HG03045 (cell line): ENCODE measurements at regions not wholly inside any gene's neighbourhood (a gene's known extent, or its start where the extent isn't known, plus 50 kb on each side); places are given as distances from the start of the nearest gene placed in this dataset.

ENCODE experiments used
- ATAC-seq: cut with Tn5 transposase; IDR thresholded peaks from one replicate; pipeline ENCODE4 v1.9.1; 2021; ENCODE audit warnings: mild to moderate bottlenecking, moderate library complexity; ENCODE audit not compliant: unreplicated experiment

DNA sequence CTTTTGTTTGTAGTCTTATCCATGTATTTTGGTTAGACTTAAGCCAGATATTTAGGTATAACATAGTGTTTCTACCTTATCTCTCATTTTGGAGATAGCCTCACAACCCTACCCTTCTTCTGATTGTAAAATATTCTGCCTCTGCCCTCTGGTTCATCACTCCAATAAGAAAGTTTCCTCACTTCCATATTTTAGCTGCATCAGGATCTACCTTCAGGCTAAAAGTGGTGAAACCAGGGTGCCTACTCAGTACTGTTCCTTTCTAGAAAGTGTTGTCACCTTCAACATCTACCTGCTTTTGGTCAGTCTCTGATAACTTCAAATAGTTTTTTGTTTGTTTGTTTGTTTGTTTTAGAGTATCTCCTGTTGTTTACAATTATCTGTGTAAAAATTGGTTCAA, 294.6 kb downstream of the ANXA1 start:
- ATAC-seq: no peak

DNA sequence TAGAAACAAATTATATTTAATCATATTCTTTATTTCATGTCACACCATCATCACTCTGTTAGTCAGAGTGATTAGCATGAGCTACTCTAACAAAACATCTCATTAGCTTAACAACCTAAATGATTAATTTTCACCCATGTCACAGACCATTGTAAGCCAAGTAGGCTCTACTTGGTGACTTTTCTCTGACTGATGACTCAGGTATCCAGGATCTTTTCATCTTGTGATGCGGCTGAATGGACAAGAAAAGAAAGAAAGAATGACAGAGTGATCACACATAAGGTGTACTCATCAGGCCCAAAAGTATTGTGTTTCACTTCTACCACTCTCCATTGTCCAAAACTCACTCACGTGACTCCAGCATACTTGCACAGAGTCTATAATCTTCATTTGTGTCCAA, 299.3 kb downstream of the ANXA1 start:
- no peak for ATAC-seq

DNA sequence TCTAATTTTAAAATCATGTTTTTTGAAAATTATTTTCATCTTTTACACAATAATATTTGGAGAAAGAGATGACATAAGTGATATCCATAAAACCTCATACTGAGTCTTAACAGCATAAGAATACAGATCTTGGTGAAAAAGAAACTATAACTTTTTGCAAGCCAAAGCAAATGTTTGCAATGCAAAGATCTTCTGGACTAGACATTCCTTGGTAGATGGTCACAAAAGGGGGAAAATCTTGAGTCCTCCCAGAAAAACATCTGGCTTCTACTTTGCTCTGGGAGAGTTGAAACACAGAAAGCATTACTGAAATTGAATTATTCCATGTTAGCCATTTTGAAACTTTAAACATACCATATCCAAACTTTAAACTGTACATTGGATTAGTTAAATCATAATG, 308.2 kb downstream of the ANXA1 start:
- no peak for ATAC-seq

DNA sequence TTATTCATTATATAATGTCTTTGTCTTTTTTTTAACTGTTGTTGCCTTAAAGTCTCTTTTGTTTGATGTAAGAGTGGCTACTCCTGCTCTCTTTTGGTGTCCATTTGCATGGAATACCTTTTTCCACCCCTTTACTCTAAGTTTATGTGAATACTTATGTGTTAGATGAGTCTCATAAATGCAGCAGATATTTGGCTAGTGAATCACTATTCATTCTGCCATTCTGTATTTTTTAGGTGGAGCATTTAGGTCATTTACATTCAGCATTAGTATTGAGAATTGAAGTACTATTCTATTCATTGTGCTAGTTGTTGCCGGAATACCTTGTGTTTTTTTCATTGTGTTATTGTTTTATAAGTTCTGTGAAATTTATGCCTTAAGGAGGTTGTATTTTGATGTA, 317.1 kb downstream of the ANXA1 start:
- no peak for ATAC-seq

DNA sequence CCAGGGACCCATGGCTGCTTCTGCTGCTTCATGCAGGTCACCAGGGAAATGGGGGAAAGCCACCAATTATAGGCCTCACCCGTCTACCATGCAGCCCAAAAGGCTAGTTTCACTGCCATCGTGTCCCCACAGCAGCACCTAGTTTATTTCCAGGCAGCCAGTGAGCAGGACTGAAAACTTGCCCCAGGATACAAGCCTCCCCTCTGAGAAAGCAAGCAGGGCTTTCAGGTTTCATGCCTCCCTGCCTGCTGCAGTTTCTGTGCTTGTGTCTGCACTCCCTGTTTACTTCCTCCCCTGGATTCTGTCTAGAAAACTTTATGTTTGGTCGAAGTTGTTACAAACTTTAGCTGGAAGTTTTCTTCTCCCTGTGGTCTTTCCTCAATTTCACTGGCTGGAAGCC, 319.1 kb downstream of the ANXA1 start:
- no peak for ATAC-seq

DNA sequence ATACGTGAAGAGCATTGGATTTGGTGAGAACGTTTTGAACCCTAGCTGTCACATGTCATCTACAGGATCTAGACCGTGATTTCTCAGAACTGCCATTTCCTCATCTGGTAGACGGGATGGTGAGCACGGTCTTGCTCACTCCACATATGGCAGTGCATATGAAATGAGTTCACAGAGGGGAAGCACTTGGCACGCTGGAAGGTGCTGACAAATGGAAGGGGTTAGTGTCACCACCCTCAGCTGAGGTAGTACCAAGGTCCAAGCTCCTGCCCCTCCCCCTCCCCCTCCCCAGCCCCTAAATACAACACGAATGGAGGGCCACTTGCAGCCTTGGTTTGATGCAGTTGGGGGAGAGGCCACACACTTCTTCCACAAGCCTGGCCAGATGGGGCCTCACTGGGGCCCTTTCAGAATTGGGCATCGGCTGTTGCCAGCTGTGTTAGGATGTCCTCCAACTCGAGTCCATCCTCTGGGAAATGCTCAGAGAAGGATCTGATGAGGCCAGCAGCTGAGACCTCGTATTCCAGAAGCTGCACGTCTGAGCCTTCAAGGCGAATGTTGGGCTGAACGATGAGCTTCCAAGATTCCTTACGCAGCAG, 322.4 kb downstream of the ANXA1 start:
- no peak for ATAC-seq

DNA sequence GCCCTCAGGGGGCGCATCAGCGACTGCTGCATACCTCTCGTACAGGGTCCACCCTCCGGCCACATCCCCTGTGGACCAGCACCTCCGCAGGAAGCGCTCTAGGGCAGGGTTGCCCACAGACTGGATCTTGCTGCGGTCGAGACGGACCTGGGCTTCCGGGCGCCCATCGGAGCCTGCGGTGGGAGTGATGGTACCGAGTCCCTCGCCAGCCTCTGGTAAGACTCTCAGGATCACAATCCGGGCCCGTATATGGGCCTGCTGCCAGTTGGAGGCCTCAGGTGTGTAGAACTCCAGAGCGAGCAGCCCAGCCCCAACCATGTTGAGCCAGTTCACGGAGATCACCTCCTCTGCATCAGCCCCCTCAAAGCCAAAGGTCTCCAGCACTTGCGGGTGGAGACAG, 323.0 kb downstream of the ANXA1 start:
- no peak for ATAC-seq

DNA sequence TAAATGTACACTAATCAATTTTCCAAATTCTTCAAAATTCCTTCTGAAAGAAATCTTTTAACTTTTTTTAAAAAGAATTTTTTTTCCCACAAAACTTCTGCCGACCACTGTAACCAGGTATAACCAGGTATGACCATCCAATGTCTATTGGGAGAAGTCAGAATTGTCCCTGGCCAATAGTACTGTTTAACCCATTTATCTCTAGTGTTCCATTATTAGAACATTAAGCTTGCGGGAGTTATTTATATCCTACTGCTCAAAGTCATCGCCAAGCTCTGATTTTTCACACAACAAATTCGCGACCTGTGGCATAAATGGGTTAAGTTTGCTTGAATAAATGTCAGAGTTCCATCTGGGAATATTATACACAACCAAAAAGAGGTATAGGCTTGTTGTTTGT, 343.2 kb downstream of the ANXA1 start:
- ATAC-seq: no peak

DNA sequence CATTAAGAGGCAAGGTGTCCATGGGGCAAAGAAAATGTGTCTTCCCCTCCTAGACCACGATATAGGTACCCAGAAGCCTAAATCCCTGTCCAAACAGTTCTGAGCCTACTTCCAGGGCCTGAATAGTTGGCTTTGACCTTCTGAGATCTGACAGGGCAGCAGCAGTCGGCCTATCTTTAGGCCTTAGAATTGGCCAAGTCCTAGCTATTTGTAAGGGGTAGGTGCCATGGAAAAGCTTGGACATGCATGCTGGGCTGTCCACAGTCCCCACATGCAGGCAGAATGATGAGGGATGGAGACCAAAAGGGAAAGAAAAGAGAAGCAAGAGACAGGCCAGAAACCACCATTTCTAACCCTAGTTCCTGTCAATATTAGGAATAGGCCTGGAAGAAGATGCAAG, 346.1 kb downstream of the ANXA1 start:
- no peak for ATAC-seq

DNA sequence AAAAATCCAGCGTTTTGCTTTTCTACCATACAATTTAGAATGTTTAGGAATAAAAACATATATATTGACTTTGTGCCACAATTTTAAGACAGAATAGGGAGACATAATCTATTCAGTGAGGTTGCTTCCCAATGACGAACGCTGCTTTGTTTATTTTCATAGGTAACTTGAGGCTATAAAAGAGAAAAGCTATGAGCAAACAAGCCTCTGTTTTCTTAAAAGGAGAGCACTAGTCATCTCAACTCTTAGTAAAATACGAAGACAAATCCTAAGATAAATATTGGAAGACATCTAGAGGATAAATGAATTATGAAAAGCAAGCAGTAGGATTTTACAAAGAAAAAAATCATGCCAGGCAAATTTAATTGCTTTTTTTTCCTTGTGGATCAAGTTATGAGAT, 363.6 kb downstream of the ANXA1 start:
- no peak for ATAC-seq

DNA sequence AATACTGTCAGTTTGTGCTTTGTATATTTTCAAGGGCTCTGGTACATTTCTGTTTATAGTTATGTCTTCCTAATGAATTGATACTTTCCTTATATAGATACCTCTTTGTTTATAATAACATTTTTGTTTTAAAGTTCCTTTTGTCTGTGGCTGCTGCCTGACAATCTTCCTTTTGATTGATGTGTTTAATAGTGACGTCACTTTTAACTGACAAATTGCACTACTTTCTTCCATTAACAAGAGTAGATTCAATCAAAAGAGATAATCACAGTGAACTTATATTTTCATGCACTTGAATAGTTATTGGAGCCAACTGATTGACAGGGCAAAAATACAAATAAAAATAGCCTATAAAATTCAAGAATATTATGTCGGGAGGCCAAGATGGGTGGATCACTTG, 371.7 kb downstream of the ANXA1 start:
- no peak for ATAC-seq

DNA sequence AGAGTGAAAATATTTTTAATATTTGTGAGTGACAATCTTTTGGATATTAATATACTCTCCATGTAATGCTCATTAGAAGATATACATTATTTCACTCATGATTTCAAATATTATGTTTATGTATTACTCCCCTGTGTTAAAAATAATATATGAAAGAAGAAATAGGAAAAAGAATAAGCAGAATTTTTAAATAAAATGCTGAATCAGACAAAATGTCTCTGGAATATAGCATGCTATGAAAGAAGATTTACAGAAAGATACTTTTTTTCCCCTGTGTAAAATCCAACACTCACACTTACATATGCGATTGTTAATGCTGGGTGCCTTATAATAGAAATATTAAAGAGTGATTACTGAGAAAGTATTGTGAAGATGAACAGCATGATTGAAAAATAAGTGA, 373.7 kb downstream of the ANXA1 start:
- no peak for ATAC-seq

DNA sequence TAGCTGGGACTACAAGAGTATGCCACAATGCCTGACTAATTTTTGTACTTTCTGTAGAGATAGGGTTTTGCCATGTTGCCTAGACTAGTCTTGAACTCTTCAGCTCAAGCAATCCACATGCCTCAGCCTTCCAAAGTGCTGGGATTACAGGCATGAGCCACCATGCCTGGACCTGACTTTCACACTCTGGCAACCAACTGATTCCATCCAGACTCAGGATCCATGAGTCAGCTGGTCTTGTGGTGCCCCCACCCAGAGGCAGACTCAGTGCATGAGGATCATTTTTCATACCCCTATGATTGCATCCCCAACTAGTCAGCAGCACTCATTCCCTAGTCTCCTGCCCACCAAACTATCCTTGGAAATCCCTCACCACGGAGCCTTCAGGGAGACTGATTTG, 375.9 kb downstream of the ANXA1 start:
- no peak for ATAC-seq

DNA sequence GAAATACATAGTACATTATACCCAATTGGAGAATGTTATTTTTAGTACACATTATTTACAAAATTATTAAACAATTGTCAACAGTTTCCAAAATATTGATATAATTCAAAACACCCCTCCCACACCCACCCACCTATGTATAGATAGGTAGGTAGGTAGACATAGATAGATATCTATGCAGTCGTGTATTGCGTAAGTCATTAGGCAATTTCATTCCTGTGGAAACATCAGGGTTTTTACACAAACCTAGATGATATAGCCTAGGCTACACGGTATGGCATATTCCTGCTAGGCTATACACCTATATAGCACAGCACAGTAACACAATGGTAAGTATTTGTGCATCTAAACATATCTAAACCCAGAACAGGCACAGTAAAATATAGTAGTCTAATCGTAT, 377.3 kb downstream of the ANXA1 start:
- ATAC-seq: no peak

DNA sequence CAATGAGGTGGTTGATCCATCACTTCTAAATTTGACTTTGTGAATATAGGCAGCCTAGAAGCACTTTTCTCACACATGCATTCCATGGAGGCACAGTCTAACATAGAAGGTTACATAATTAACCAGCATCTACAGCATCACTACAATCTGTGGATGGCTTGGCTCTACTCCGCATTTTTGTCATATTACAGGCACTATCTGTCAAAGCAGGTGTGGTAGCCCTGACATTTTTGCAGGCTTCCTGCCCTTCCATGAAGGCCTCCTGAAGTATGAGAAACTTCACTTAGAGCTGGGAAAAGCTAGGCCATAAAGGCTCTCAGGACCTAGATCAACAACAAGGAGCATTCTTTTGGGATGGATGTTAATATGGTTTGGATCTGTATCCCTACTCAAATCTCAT, 378.0 kb downstream of the ANXA1 start:
- ATAC-seq: no peak

DNA sequence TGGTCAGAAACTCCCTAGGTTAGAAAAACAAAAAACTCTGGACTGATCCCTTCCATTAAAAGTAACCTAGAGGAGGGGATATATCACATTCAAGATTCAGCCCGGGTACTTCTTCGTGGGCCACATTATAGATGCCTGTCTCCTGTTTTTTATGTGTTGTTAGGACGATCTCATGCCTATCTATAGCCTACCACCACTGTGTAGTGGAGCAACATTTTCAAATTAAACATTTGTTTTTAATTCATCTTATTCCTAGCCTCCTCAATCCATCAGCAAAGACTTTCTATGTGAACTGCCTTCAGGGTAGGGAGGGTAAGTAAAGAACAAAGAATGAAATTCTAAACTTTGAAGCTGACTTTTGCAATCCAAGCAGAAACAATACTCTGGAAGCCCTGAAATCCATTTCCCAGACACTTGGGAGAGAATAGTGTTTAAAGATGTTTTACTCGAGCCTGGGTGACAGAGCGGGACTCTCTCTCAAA, 379.4 kb downstream of the ANXA1 start:
- no peak for ATAC-seq

DNA sequence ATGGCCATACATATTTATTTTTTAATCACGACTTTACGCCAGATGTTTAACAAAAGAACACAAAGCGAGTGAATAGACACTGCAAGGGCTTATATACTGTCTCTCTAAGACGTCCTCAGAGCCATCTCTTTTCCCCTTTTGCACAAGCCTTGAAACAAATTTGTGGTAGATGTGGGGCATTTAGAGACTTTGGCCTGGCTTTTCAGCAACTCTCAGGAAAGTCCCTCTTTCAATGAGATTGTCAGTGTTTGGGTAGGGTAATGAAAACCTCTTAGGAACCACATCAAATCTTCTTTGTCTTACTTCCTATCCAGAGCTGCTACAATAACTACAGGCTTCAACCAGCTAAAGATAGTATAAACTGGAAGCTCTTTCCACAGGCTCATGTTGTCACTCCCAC, 380.0 kb downstream of the ANXA1 start:
- ATAC-seq: peak; percentile 46

DNA sequence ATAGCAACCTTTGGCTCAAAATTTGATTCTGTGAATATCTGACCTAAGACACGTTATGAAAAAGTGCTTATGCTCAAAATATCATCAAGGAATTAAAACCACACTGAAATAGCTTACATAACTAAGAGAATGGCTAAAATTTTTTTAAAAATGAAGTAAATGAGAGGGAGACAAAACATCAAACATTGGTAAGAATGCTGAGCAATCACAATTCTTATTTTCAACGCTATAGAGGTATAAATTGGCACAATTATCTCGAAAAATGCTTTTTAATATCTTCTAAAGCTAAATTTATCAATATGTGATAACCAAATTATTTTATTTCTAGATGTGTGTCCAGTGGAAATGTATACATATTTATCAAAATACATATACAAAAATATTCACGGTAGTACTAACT, 381.3 kb downstream of the ANXA1 start:
- ATAC-seq: no peak

DNA sequence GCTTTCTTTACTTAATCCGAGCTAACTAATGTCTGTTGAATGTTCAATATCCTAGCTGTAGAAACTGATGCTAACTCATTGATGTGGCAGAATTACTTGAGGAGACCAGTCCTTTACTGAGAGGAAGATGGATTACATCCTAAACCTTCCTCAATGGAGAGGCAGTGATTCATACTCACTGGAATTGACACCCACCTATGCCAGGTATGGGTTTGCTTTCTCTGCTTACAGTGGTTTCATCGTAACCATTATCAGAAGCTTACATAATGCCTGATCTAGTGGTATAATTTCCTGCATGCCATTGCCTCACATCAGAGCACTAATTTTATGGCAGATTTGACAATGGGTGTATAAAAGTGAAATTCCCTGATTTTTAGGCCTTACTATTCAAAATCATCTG, 384.7 kb downstream of the ANXA1 start:
- ATAC-seq: no peak

DNA sequence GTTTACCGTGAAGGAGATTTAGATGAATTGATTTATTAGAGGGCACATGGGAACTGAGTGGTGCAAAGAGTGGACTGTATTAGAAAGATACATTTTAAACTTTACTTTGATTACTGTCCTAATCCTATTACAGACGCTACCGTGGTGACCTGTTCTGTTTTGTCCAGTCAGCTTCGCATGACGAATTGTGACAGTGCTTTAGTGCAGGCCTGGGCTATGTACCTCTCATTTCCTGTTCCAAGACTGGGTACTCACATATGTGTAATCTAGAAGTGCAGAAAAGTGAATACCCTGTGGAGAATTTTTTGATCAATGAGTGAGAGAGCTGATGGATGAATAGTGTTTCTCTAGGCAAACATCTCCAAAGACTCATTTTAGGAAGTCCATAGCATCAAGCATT, 385.9 kb downstream of the ANXA1 start:
- ATAC-seq: no peak

DNA sequence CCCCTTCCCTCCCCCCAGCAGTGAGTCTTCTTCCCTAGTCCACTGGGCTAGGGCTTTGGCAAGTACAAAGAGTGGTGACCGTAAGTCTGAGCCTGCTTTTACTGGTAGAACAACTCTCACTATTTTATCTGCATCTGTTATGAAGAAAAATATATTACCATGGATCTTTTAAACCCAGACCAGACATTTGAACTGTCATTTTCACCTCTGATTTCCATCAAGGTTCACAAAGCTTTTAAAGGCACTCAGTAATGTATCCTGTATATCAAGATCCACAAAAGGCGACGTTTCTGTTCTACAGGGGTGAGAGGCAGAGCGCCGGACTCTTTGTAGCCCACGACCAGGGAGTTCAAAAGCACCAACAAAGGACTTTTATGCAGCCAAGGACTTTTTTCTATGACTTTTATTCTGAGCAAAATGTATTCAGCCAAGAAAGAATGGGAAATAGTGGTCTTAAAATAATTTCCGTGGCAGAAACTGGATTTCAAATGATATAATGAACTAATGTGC, 388.3 kb downstream of the ANXA1 start:
- ATAC-seq: no peak

DNA sequence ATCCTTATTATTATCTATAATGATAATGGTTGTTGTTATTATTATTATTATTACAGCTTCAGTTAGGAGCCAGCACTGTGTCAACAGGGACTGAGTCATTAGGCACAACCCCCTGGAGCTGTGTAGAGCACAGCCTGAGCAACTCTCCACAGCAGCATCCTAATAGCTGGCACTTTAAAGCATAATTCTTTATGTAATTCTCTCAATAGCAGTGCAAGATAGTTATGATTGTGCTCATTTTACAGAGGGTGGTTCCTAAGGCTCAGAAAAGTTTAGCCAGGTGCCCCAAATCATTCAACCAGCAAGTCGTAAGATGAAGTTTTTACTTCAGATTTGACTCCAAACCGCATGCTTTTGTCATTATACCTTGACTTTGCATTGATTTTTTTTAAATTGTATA, 390.3 kb downstream of the ANXA1 start:
- no peak for ATAC-seq

DNA sequence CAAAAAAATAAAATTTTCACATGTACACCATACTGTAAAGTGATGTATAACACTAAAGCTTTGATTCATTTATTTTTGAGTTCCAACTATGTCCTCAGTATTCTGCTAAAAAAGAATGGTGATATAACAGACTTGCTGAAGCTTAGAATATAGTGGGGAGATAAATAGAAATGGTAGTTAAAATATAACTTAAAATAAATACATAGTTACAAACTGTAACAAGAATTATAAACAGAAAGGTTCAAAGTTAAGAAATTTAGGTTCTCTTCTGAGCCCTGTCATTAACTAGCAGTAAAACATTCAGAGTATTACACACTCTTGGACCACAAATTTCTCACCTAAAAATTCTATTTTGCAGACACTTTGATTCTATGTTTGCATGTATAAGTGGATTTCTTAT, 392.1 kb downstream of the ANXA1 start:
- ATAC-seq: no peak
